GM21423 (cell line): ENCODE measurements at regions not wholly inside any gene's neighbourhood (a gene's known extent, or its start where the extent isn't known, plus 50 kb on each side); places are given as distances from the start of the nearest gene placed in this dataset.
"Not testable (repeated sequence)": the region's sequence is repeated elsewhere in the genome, so short reads cannot be mapped to it uniquely, and the experiment has no call there.

ENCODE experiments used
- ATAC-seq: cut with Tn5 transposase; IDR thresholded peaks from one replicate; pipeline ENCODE4 v1.9.1; 2021; ENCODE audit warnings: mild to moderate bottlenecking, moderate library complexity; ENCODE audit not compliant: unreplicated experiment

DNA sequence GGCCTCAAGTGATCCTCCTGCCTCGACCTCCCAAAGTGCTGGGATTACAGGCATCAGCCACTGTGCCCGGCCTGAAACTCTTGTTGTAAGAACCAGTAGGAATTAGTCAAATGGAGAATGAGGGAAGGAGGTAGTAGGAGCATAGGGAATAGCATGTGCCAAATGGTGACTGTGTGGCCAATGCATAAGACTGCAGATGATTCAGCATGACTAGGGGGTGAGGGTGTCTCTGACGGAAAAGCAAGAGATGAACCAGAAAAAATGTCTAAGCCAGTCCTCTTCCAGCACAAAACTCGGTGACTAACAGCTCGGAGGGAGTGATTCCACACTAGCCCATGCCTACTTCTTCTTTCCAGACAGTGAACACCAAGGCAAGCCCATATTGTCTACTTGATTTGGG is 58.2 kb upstream of the DUSP21 start:
- ATAC-seq: no peak

- ATAC-seq: no peak
These were observed 59.6 kb upstream of the DUSP21 start for GRCh38 chrX:44784241-44784640.

GRCh38 chrX:44778254-44778653 is 65.6 kb upstream of the DUSP21 start:
- ATAC-seq: no peak

DNA sequence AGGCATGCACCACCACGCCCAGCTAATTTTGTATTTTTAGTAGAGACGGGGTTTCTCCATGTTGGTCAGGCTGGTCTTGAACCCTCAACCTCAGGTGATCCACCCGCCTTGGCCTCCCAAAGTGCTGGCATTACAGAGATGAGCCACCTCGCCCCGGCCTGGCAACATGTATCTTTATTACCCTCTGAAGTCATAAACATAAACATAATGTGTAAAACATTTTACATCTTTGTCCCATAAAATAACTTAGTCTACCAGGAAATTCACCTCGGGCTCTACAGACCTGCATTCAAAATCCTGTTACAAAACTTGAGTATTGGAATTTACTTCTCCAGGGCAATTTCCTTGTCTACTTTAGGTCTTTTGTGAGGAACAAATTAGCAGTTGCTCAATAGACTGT is 68.1 kb upstream of the DUSP21 start:
- no peak for ATAC-seq

DNA sequence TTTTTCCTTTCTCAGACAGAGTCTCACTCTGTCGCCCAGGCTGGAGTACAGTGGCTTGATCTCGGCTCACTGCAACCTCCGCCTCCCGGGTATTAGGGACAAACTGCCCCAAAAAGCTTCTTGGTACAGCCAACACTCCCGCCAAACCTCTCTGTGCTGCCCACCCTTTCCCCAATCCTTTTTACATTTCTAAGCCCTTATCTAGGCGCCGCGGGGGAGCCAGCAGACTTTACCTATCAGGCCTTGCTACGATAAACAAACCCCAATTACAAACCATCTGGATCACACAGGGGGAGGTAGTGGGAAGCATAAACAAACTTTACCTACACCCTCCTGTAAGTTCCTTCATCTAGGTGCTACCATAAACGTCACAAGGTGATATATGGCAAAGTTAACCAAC is 69.8 kb upstream of the DUSP21 start:
- not testable (repeated sequence) for ATAC-seq

DNA sequence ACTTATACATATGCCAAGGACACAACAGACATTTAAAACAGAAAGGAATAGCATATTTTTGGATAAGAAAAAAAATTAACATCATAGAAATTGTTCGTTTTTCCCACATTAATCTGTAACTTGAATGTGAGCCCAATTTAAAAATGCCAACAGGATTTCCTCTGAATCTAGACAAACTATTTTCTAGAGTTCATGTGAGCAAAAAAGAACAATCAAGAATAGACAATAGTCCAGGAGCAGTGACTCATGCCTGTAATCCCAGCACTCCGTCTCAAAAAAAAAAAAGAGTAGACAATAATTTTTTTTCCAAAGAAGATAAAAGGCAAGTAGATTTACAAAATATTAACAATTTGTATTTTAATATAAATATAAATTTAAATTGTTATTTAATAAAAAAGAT is 73.7 kb upstream of the DUSP21 start:
- ATAC-seq: no peak

GRCh38 chrX:44767308-44767707 is 76.5 kb upstream of the DUSP21 start:
- ATAC-seq: no peak

DNA sequence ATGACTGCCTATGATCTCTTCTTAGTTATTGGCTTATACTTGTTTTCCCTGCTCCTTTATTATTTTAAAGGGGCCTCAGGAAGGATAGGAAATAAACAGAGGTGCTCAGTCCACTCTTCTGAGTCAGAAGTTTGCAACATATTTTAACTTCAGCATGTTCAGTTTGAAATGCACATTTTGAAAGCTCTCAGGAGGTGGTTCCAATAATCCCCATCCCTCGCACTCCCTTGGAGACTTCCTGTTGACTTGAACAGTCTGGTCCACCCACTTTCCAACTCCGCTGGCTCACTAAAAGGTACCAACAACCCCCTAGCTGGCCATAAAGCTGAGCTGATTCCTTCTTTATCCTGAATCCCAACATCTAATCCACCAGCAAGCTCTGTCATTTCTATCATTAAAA is 78.3 kb upstream of the DUSP21 start:
- no peak for ATAC-seq

DNA sequence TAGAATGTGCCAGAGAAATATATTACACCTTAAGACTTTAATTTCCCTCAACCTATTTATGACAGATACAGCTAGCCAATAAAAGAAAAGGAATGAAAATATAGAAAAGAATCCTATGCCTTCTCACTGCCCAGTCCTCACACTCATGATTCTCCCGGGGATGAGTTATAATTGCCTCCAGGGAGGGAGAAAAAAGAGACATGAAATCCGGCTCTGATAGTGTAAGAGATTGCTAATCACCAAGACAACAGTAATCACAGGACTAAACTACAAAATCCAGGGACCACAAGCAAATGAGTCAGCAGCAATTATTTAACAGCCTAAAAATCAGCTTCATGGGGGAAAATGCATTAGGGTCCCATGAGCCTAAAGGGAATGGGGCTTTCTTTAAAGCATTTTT is 95.9 kb upstream of the DUSP21 start:
- no peak for ATAC-seq

- no peak for ATAC-seq
These were observed 96.5 kb upstream of the DUSP21 start for GRCh38 chrX:44747317-44747716.

DNA sequence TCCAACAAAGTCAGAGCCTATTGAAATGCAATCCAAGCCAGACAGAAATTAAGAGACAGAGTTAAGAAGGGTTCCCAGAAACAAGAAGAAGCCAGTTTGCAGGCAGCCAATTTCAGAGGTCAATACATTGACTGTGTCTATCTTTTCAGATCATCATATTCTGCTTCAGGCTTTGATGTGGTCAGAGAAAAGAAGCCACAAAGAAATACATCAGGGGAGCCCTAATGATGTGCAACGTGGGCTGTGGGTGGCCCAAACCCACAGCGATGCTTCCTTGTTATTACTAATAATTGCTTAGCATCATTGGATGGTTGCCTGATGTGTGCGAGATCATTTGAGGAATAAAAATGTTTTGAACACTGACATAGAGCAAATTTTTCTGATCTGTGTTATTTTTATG is 99.0 kb upstream of the DUSP21 start:
- ATAC-seq: no peak

DNA sequence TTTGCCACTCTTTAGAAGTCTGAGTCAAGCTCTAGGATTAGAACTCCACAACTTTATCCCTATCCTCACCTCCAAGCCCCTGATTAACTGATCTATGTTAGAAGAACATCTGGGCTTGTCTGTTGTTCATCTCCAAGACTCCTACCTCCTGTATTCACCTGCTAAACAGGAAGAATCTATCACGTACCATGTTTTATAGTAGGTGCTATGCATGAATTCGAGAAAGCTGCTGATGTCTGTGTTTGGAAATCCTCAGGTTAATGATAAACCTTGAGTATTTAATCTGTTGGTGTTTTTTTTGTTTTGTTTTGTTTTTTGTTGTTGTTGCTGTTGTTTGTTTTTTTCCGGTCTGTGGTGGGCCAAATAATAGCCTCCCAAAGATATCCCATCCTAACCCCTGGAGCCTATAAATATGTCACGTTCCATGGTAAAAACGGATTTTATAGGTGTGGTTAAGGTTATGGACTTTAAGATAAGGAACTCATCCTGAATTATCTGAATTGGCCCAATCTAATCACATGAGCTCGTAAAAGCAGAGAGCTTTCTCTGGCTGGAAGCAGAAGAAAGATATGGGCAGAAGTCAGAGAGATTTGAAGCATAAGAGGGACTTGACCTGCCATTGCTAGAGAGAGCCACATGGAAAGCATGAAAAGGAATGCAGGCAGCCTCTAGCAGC is 101.2 kb upstream of the DUSP21 start:
- ATAC-seq: no peak

- not testable (repeated sequence) for ATAC-seq
These were observed 102.0 kb upstream of the DUSP21 start for GRCh38 chrX:44741859-44742258.

DNA sequence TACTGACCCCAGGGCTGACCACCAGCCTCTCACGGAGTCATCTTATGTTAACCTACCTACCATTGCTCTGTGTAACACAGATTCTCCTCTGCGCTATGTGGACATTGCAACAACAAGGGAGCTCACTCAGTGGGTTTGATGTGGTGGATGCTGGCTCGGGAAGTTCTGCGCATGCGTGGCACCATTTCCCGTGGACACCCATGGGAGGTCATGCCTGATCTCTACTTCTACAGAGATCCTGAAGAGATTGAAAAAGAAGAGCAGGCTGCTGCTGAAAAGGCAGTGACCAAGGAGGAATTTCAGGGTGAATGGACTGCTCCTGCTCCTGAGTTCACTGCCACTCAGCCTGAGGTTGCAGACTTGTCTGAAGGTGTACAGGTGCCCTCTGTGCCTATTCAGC is 102.4 kb upstream of the DUSP21 start:
- ATAC-seq: not testable (repeated sequence)

DNA sequence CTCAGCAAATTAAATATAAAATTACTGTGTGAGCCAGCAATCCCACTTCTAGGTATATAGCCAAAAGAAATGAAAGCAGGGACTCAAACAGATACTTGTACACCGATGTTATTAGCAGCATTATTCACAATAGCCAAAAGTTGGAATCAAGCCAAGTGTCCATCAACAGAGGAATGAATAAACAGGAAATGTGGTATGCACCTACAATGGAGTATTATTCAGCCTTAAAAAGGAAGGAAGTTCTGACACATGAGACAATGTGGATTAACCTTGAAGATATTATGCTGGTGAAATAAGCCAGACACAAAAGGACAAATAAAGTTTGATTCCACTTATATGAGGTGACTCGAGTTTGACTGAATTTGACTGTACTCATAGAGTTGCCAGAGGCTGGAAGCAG is 108.3 kb upstream of the DUSP21 start:
- no peak for ATAC-seq

DNA sequence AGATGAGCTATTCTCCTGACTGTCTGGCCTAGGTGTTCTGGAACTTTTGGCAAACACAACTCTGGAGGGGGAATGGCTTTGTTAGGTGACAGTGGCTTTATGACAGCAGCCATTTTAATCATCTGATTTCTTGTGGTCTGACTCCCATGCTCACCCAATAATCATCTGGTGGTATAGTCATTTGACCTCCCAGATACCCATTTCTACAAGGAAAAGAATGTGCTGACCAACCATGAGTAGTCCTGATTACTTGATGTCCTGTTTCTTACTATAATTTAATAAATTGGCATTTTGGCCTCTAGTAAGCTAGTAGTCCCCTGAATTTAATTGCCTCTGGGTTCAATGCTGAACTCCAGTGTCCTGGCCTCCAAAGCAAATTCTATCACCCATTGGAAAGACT is 109.9 kb upstream of the DUSP21 start:
- ATAC-seq: no peak

- ATAC-seq: no peak
These were observed 112.7 kb upstream of the DUSP21 start for GRCh38 chrX:44731160-44731559.

DNA sequence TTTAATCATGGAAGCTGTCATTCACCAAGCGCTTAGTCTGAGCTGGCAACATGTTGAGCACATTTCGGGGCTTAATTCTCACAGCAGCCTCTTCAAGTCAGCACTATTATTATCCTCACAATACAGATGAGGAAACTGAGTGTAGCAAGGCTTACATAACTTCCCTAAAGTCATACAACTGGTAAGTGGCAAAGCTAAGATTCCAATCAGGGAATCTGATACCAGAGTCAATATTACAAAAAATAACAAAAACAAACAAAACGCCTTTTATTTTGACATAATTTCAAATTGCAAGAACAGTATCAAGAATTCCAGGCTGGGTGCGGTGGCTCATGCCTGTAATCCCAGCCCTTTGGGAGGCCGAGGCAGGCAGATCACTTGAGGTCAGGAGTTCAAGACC is 120.4 kb upstream of the DUSP21 start:
- no peak for ATAC-seq

- no peak for ATAC-seq
These were observed 135.4 kb upstream of the DUSP21 start for GRCh38 chrX:44708470-44708869.

GRCh38 chrX:44705817-44706551 is 137.8 kb upstream of the DUSP21 start:
- ATAC-seq: no peak

- ATAC-seq: no peak
These were observed 145.5 kb upstream of the DUSP21 start for GRCh38 chrX:44698357-44698756.

DNA sequence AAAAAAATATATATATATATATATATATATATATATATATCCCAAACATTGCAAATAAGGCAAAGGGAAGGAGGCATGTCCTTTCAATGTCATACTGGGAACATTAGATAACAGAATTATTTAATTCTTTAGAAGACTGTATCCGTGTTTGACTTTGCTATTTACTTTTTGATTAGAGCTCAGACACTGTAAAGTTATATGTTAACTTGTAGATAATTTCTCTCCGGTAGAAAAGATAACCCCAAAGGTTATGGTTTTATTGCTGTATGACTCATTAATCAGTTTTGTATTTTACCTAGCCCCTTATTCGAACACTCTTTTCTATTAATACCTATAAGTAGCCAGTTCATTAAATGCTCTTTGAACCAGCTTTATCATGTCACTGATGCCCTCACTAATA is 150.6 kb upstream of the DUSP21 start:
- no peak for ATAC-seq

DNA sequence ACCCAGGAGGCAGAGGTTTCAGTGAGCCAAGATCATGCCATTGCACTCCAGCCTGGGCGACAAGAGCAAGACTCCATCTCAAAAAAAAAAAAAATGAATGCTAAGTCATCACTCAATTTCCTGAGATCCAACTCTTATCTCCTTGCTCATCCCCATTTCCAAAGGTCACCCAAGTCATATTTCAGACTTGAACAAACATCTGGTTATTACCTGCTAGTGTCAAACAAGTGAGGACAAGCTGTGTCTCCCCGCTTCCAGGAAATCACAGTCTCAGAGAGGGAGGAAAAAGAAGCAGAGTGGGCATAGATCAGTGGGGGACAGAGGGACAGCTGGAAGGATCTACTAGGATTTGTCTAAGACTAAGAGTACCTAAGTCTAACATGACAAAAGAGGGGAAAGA is 147.5 kb upstream of the FUNDC1 start:
- ATAC-seq: no peak
